Naive thymus-derived CD4-positive, alpha-beta T cell (primary cell): ENCODE measurements at regions not wholly inside any gene's neighbourhood (a gene's known extent, or its start where the extent isn't known, plus 50 kb on each side); places are given as distances from the start of the nearest gene placed in this dataset.

Source experiments
- ATAC-seq: fragments of 150-1000 bp; cut with Tn5 transposase; 2 replicates; pipeline ENCODE4 v1.10.0; 2021; ENCODE audit warnings: mild to moderate bottlenecking, moderate library complexity
- CTCF ChIA-PET: fragments of 350-600 bp; sonication (Branson Sonifier 250); formaldehyde crosslinking; loops from one replicate; lab custom pipeline; 2021; ENCODE audit warnings: antibody characterized with exemption; lab: Charles Lee
- POLR2A ChIA-PET: fragments of 350-600 bp; sonication (Branson Sonifier 250); formaldehyde crosslinking; loops from one replicate; lab custom pipeline; 2021; ENCODE audit warnings: antibody characterized with exemption, inconsistent platforms; lab: Charles Lee
- DNase-seq, 9 donors: peaks; one replicate each; pipeline versions ENCODE4 v3.0.0 to v3.0.0-alpha.2; 2020 to 2022; ENCODE audit warnings: mixed read lengths in 1 of 9
- H3K27ac ChIP-seq: one replicate; pipeline ENCODE4 v1.7.0; 2013; ENCODE audit warnings: mild to moderate bottlenecking, low read depth, low read length, moderate library complexity
- H3K27me3 ChIP-seq, 2 donors: one replicate each; pipeline ENCODE4 v1.7.0; 2013; ENCODE audit warnings: low read length in 2 of 2, mild to moderate bottlenecking in 2 of 2, moderate library complexity in 2 of 2; ENCODE audit not compliant: control insufficient read depth in 2 of 2, insufficient read depth in 2 of 2
- H3K36me3 ChIP-seq, 3 experiments: 1 replicate in 2 of 3; 2 replicates in 1 of 3; pipeline ENCODE4 v1.7.0; 2013; ENCODE audit warnings: low read length in 3 of 3, mild to moderate bottlenecking in 3 of 3, moderate library complexity in 1 of 3; ENCODE audit not compliant: insufficient read depth in 3 of 3, control insufficient read depth in 2 of 3
- H3K4me1 ChIP-seq, 2 donors: one replicate each; pipeline ENCODE4 v1.7.0; 2013; ENCODE audit warnings: low read length in 2 of 2, mild to moderate bottlenecking in 2 of 2, moderate library complexity in 1 of 2; ENCODE audit not compliant: control insufficient read depth in 2 of 2, insufficient read depth in 2 of 2
- H3K4me3 ChIP-seq: 2 replicates; pipeline ENCODE4 v1.7.0; 2013; ENCODE audit warnings: mild to moderate bottlenecking, low read length
- H3K9me3 ChIP-seq, 3 experiments: 1 replicate in 2 of 3; 2 replicates in 1 of 3; pipeline ENCODE4 v1.7.0; 2013; ENCODE audit warnings: low read length in 3 of 3; ENCODE audit not compliant: control insufficient read depth in 2 of 3
- H3K27ac Mint-ChIP-seq, 9 donors: one replicate each; pipeline ENCODE4 v1.8.0; 2020 to 2022; ENCODE audit warnings: mixed read lengths in 9 of 9, mild to moderate bottlenecking in 8 of 9, moderate library complexity in 5 of 9, inconsistent platforms in 2 of 9
- H3K27me3 Mint-ChIP-seq, 5 donors: one replicate each; pipeline ENCODE4 v1.8.0; 2021 to 2022; ENCODE audit warnings: mixed read lengths in 5 of 5, mild to moderate bottlenecking in 1 of 5
- H3K36me3 Mint-ChIP-seq, 5 donors: one replicate each; pipeline ENCODE4 v1.8.0; 2020 to 2022; ENCODE audit warnings: mixed read lengths in 5 of 5, mild to moderate bottlenecking in 3 of 5, inconsistent platforms in 1 of 5
- H3K4me1 Mint-ChIP-seq, 7 donors: one replicate each; pipeline ENCODE4 v1.8.0; 2020 to 2022; ENCODE audit warnings: mixed read lengths in 7 of 7, mild to moderate bottlenecking in 3 of 7, inconsistent platforms in 1 of 7
- H3K4me3 Mint-ChIP-seq, 10 donors: one replicate each; pipeline ENCODE4 v1.8.0; 2020 to 2022; ENCODE audit warnings: mild to moderate bottlenecking in 10 of 10, mixed read lengths in 10 of 10, moderate library complexity in 6 of 10, inconsistent platforms in 2 of 10
- H3K9me3 Mint-ChIP-seq, 11 donors: one replicate each; pipeline ENCODE4 v1.8.0; 2020 to 2022; ENCODE audit warnings: mixed read lengths in 11 of 11, mild to moderate bottlenecking in 4 of 11, inconsistent platforms in 1 of 11, moderate library complexity in 1 of 11
- intact Hi-C, 2 donors: fragments of 100-400 bp; cut with micrococcal nuclease; formaldehyde crosslinking; loops; one replicate each; pipeline ENCODE4 v1.15.1; 2023

- H3K4me3 Mint-ChIP-seq = no peak overlapping the region
- intact Hi-C loops = no loop called here
- Histone ChIP-seq H3K27ac (no peak overlapping the region), H3K36me3 (no peaks in the 10 kb centered on the region), H3K27me3 (no peaks in the 10 kb centered on the region), H3K4me3 (no peak overlapping the region), H3K4me1 (no peaks in the 10 kb centered on the region), H3K9me3 (no peaks in the 10 kb centered on the region)
- peaks cover 0 to 6% (median 0%) of the 10 kb centered on the region in 5 donors for H3K36me3 Mint-ChIP-seq
- DNase-seq (no peak), ATAC-seq (no peak)
- ChIA-PET CTCF (no interaction called here), POLR2A (no interaction called here)
- no peak overlapping the region for H3K27ac Mint-ChIP-seq
- H3K9me3 Mint-ChIP-seq = peaks cover 0 to 9% (median 4%) of the 10 kb centered on the region in 11 donors
- peaks cover 0 to 62% (median 0%) of the 10 kb centered on the region in 7 donors for H3K4me1 Mint-ChIP-seq
- peaks cover 0 to 28% (median 0%) of the 10 kb centered on the region in 5 donors for H3K27me3 Mint-ChIP-seq
Measured at GRCh38 chr19:28404472-28404871, 808.5 kb downstream of the UQCRFS1 start.

GRCh38 chr19:28403690-28404089, 809.3 kb downstream of the UQCRFS1 start:
- Histone ChIP-seq H3K27me3 (no peaks in the 10 kb centered on the region), H3K4me1 (no peaks in the 10 kb centered on the region), H3K9me3 (no peaks in the 10 kb centered on the region), H3K4me3 (no peak overlapping the region), H3K36me3 (no peaks in the 10 kb centered on the region), H3K27ac (no peak overlapping the region)
- peaks cover 0 to 9% (median 0%) of the 10 kb centered on the region in 5 donors for H3K36me3 Mint-ChIP-seq
- H3K4me1 Mint-ChIP-seq = peaks cover 0 to 59% (median 0%) of the 10 kb centered on the region in 7 donors
- intact Hi-C loops = no loop called here
- peaks cover 0 to 30% (median 0%) of the 10 kb centered on the region in 5 donors for H3K27me3 Mint-ChIP-seq
- ChIA-PET POLR2A (no interaction called here), CTCF (no interaction called here)
- no peak for ATAC-seq
- no peak overlapping the region for H3K27ac Mint-ChIP-seq
- peak overlapping the region in 1 of 10 donors; percentile 28 for H3K4me3 Mint-ChIP-seq
- H3K9me3 Mint-ChIP-seq = peaks cover 0 to 14% (median 4%) of the 10 kb centered on the region in 11 donors
- no peak for DNase-seq

GRCh38 chr19:28402701-28403290, 810.2 kb downstream of the UQCRFS1 start:
- H3K9me3 ChIP-seq = no peaks in the 10 kb centered on the region
- H3K27me3 ChIP-seq = no peaks in the 10 kb centered on the region
- no peaks in the 10 kb centered on the region for H3K4me1 ChIP-seq
- ChIA-PET CTCF (no interaction called here), POLR2A (no interaction called here)
- no peak overlapping the region for H3K27ac Mint-ChIP-seq
- H3K4me3 ChIP-seq = no peak overlapping the region
- intact Hi-C loops = no loop called here
- H3K27me3 Mint-ChIP-seq = peaks cover 0 to 30% (median 0%) of the 10 kb centered on the region in 5 donors
- no peaks in the 10 kb centered on the region for H3K36me3 ChIP-seq
- peaks cover 0 to 17% (median 6%) of the 10 kb centered on the region in 11 donors for H3K9me3 Mint-ChIP-seq
- H3K36me3 Mint-ChIP-seq = peaks cover 0 to 10% (median 0%) of the 10 kb centered on the region in 5 donors
- ATAC-seq = no peak
- H3K4me1 Mint-ChIP-seq = peaks cover 0 to 52% (median 0%) of the 10 kb centered on the region in 7 donors
- no peak overlapping the region for H3K4me3 Mint-ChIP-seq
- no peak for DNase-seq
- H3K27ac ChIP-seq = no peak overlapping the region

- Histone ChIP-seq H3K36me3 (no peaks in the 10 kb centered on the region), H3K27me3 (no peaks in the 10 kb centered on the region), H3K27ac (no peak overlapping the region), H3K4me1 (no peaks in the 10 kb centered on the region), H3K9me3 (no peaks in the 10 kb centered on the region), H3K4me3 (no peak overlapping the region)
- Mint-ChIP-seq H3K4me3 (peak overlapping the region in 1 of 10 donors; percentile 59), H3K4me1 (peaks cover 0 to 53% (median 0%) of the 10 kb centered on the region in 7 donors), H3K27ac (peak overlapping the region in 1 of 9 donors; percentile 50), H3K36me3 (peaks cover 0 to 10% (median 0%) of the 10 kb centered on the region in 5 donors), H3K27me3 (peaks cover 0 to 30% (median 0%) of the 10 kb centered on the region in 5 donors), H3K9me3 (peaks cover 0 to 22% (median 7%) of the 10 kb centered on the region in 11 donors)
- DNase-seq = no peak
- ATAC-seq = no peak
- intact Hi-C loops = no loop called here
- POLR2A ChIA-PET = no interaction called here
- CTCF ChIA-PET = no interaction called here
Measured at GRCh38 chr19:28401739-28402424, 811.1 kb downstream of the UQCRFS1 start.

DNA sequence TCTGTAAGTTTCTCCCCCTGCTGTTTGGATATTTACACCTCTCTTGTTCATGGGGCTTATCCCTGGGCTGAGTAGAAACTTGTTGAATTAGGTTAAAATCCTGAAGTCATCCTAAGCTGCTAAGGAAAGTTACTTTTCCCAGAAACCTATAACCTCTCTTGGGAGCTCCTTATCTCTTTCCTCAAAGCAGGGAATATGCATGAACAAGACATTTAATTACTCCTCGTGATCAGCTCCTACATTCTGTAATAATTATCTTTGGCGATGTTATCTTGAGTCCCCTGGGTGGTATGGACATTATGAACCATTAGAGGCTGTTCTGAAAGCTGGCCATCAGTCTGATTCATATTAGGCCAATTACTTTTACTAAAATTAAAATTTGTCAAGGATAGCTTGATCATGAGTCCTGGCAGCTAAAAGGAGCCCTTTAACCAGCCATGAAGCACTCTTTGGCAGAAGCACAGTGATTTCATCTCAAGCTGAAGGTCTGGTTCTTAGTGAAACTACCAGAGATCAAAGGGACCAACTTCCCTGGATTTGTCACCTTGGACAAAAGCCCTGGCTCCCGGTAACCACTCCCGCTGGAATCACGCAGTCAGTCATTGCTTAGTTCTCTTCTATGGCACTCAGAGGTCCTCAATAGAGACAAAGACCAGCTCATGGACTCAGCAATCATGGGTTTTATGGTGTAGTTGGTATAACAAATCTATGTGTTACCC, 811.8 kb downstream of the UQCRFS1 start:
- no peaks in the 10 kb centered on the region for H3K36me3 ChIP-seq

GRCh38 chr19:28399187-28399586, 813.8 kb downstream of the UQCRFS1 start:
- peaks cover 0 to 10% (median 0%) of the 10 kb centered on the region in 5 donors for H3K36me3 Mint-ChIP-seq
- H3K4me1 Mint-ChIP-seq = peaks cover 3 to 48% (median 8%) of the 10 kb centered on the region in 7 donors
- Histone ChIP-seq H3K4me1 (no peaks in the 10 kb centered on the region), H3K4me3 (no peak overlapping the region), H3K27me3 (no peaks in the 10 kb centered on the region), H3K9me3 (no peaks in the 10 kb centered on the region), H3K27ac (no peak overlapping the region), H3K36me3 (no peaks in the 10 kb centered on the region)
- no peak for ATAC-seq
- ChIA-PET CTCF (no interaction called here), POLR2A (no interaction called here)
- peaks cover 0 to 17% (median 0%) of the 10 kb centered on the region in 5 donors for H3K27me3 Mint-ChIP-seq
- H3K4me3 Mint-ChIP-seq = no peak overlapping the region
- H3K27ac Mint-ChIP-seq = peak overlapping the region in 1 of 9 donors; percentile 56
- H3K9me3 Mint-ChIP-seq = peaks cover 0 to 22% (median 5%) of the 10 kb centered on the region in 11 donors
- no peak for DNase-seq
- intact Hi-C loops = no loop called here

More for the DNA sequence above, 811.8 kb downstream of the UQCRFS1 start:
- Histone ChIP-seq H3K9me3 (no peaks in the 10 kb centered on the region), H3K27me3 (no peaks in the 10 kb centered on the region), H3K4me1 (no peaks in the 10 kb centered on the region), H3K27ac (no peak overlapping the region), H3K4me3 (no peak overlapping the region)
- ATAC-seq = no peak
- CTCF ChIA-PET = no interaction called here
- Mint-ChIP-seq H3K36me3 (peaks cover 0 to 10% (median 0%) of the 10 kb centered on the region in 5 donors), H3K4me1 (peaks cover 0 to 48% (median 0%) of the 10 kb centered on the region in 7 donors), H3K27me3 (peaks cover 0 to 30% (median 0%) of the 10 kb centered on the region in 5 donors), H3K9me3 (peaks cover 0 to 22% (median 7%) of the 10 kb centered on the region in 11 donors), H3K4me3 (no peak overlapping the region), H3K27ac (no peak overlapping the region)
- POLR2A ChIA-PET = no interaction called here
- DNase-seq = no peak
- intact Hi-C loops = no loop called here
